ACC112 (cell line): ENCODE measurements at regions not wholly inside any gene's neighbourhood (a gene's known extent, or its start where the extent isn't known, plus 50 kb on each side); places are given as distances from the start of the nearest gene placed in this dataset.
"Not testable (repeated sequence)": the region's sequence is repeated elsewhere in the genome, so short reads cannot be mapped to it uniquely, and the experiment has no call there.

ENCODE experiments used
- H2AFZ ChIP-seq: fragments of 200-600 bp; sonication (generic); one replicate; pipeline ENCODE4 v1.6.0; 2017; ENCODE audit warnings: antibody characterized with exemption, low read length; ENCODE audit not compliant: unreplicated experiment
- H3K27ac ChIP-seq: fragments of 200-600 bp; sonication (generic); 2 replicates; pipeline ENCODE4 v1.5.1; 2014; ENCODE audit warnings: low read depth, mild to moderate bottlenecking, antibody characterized with exemption, low read length, moderate library complexity
- H3K27me3 ChIP-seq: fragments of 200-600 bp; sonication (generic); 2 replicates; pipeline ENCODE4 v1.6.1; 2014; ENCODE audit warnings: mild to moderate bottlenecking, antibody characterized with exemption, low read length, moderate library complexity, mixed read lengths; ENCODE audit not compliant: insufficient read depth
- H3K36me3 ChIP-seq: fragments of 200-600 bp; sonication (generic); 2 replicates; pipeline ENCODE4 v1.6.1; 2016; ENCODE audit warnings: mild to moderate bottlenecking, antibody characterized with exemption, low read length, moderate library complexity, mixed read lengths; ENCODE audit not compliant: insufficient read depth
- H3K4me1 ChIP-seq: fragments of 200-600 bp; sonication (generic); one replicate; pipeline ENCODE4 v1.6.1; 2016; ENCODE audit warnings: low read length, mixed read lengths; ENCODE audit not compliant: insufficient read depth, unreplicated experiment, control insufficient read depth
- H3K4me3 ChIP-seq: fragments of 200-600 bp; sonication (generic); 2 replicates; pipeline ENCODE4 v1.5.1; 2014; ENCODE audit warnings: mild to moderate bottlenecking, low read depth, low read length
- H3K79me2 ChIP-seq: fragments of 200-600 bp; sonication (generic); one replicate; pipeline ENCODE4 v1.6.0; 2016; ENCODE audit warnings: low read length; ENCODE audit not compliant: control insufficient read depth, unreplicated experiment, insufficient read depth

DNA sequence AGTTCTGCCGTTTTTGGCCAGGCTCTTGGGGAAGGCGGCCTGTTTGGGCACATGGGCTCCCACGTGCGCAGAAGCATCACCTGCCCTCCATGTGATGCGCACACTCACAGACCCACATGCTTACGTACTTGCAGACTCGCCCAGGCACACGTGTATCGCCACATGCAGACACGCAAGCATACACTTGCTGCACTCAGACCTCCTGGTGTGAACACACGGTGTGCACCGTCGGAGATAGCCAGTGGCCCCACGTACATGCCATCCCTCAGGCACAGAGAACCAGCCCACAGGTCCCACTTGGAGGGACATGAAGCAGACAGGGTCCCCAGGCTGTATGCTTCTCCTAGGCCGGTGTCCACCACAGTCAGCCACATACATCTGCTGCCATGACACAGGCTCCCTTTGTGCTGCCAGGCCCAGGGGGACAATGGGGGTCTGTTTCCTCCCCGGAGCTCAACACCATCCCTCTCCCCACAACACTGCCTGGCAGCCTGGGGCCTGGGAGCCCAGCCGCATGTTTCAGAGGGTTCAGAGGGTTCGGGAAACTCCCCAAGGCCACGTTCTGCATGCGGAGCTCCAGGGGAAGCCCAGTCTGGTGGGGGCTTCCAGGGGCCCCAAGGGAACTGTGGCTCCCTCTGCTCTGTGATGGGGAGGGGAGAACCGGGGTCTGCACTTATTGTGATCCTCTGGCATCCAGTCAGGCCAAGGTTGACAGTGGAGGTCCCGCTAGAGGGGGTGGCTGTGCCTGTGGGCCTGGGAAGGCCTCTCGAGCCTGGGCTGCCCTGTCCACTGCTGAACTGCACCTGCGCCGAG lies 208.1 kb upstream of the HAAO start:
- no peak overlapping the region for H3K27ac ChIP-seq
- no peak overlapping the region for H2AFZ ChIP-seq
- H3K4me3 ChIP-seq, result no peak overlapping the region
- no peaks in the 10 kb centered on the region for H3K79me2 ChIP-seq
- H3K36me3 ChIP-seq, result no peaks in the 10 kb centered on the region
- no peaks in the 10 kb centered on the region; the same call in 1 of the 2 replicates for H3K27me3 ChIP-seq
- H3K4me1 ChIP-seq, result no peaks in the 10 kb centered on the region

- Histone ChIP-seq H3K27ac (no peak overlapping the region), H3K4me3 (no peak overlapping the region), H3K79me2 (no peaks in the 10 kb centered on the region), H3K36me3 (no peaks in the 10 kb centered on the region), H3K4me1 (no peaks in the 10 kb centered on the region), H2AFZ (no peak overlapping the region), H3K27me3 (no peaks in the 10 kb centered on the region; the same call in 1 of the 2 replicates)
Observed at GRCh38 chr2:42999856-43000241, 207.5 kb upstream of the HAAO start.

DNA sequence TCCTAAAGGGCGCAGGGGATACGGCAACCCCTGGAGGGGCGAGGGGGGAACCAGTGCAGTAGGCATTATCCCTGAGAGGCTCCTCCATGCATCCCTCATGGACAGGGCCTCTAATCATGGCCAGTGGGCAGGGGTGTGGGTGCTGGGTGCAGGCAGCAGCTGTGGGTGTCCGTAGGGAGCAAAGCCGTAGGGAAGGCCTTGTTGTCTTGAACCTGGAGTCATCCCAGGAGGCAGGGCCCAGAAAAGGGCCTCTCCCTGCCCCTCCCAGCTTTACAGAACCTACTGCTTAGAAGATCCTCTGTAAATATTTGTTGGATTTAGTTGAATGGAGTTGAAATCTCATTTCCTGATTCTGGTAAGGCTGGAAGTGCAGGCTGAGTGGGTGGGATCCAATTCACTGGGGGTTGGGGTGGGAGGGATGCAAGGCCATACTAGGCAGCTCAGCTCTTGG lies 207.0 kb upstream of the HAAO start:
- Histone ChIP-seq H3K27ac (no peak overlapping the region), H3K27me3 (no peaks in the 10 kb centered on the region; the same call in 1 of the 2 replicates), H2AFZ (no peak overlapping the region), H3K79me2 (no peaks in the 10 kb centered on the region), H3K4me1 (no peaks in the 10 kb centered on the region), H3K36me3 (no peaks in the 10 kb centered on the region), H3K4me3 (no peak overlapping the region)

GRCh38 chr2:42998721-42999120 lies 206.3 kb upstream of the HAAO start:
- Histone ChIP-seq H3K4me1 (no peaks in the 10 kb centered on the region), H3K36me3 (no peaks in the 10 kb centered on the region), H3K79me2 (no peaks in the 10 kb centered on the region), H3K4me3 (no peak overlapping the region), H3K27ac (no peak overlapping the region), H3K27me3 (no peaks in the 10 kb centered on the region; the same call in 1 of the 2 replicates), H2AFZ (no peak overlapping the region)

- Histone ChIP-seq H3K36me3 (no peaks in the 10 kb centered on the region), H3K27ac (no peak overlapping the region), H3K27me3 (no peaks in the 10 kb centered on the region; the same call in 1 of the 2 replicates), H3K4me1 (no peaks in the 10 kb centered on the region), H3K4me3 (no peak overlapping the region), H2AFZ (no peak overlapping the region), H3K79me2 (no peaks in the 10 kb centered on the region)
Observed at GRCh38 chr2:42996528-42996927, 204.1 kb upstream of the HAAO start.

DNA sequence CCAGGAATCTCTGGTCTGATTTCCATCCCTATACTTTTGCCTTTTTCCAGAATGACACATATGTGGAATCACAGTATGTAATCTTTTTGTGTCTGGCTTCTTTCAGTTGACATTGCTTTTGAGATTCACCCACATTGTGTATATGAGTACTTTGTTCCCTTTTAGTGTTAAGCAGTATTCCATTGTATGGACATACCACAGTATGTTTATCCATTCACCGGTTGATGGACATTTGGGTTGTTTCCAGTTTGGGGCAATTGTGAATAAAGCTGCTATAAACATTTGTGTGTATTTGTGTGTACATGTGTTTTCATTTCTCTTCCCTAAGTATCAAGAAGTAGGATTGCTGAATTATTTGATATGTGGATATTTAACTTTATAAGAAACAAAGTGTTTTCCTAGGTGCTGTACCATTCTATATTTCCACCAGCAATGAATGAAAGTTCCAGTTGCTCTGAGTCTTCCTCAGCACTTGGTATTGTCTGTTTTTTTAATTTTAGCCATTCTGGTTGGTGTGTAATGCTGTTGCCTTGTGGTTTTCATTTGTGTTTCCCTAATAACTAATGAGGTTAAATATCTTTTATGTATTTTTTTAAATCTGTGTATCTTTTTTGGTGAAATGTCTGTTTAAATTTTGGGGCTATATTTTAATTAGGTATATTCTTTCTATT lies 203.5 kb upstream of the HAAO start:
- Histone ChIP-seq H3K79me2 (no peaks in the 10 kb centered on the region), H2AFZ (no peak overlapping the region)

GRCh38 chr2:42989283-42990081 lies 197.1 kb upstream of the HAAO start:
- H3K27me3 ChIP-seq, H3K27ac ChIP-seq, H3K79me2 ChIP-seq, H3K36me3 ChIP-seq, H2AFZ ChIP-seq, H3K4me3 ChIP-seq: not testable (repeated sequence)
- H3K4me1 ChIP-seq, result peaks cover 12% of the 10 kb centered on the region

More for the DNA sequence above, 203.5 kb upstream of the HAAO start:
- Histone ChIP-seq H3K4me3 (no peak overlapping the region), H3K36me3 (no peaks in the 10 kb centered on the region), H3K27ac (no peak overlapping the region), H3K27me3 (no peaks in the 10 kb centered on the region; the same call in 1 of the 2 replicates), H3K4me1 (no peaks in the 10 kb centered on the region)

GRCh38 chr2:42988055-42988454 lies 195.7 kb upstream of the HAAO start:
- not testable (repeated sequence) for H3K36me3 ChIP-seq, H3K4me3 ChIP-seq, H3K27me3 ChIP-seq, H3K79me2 ChIP-seq, H3K27ac ChIP-seq, H2AFZ ChIP-seq
- H3K4me1 ChIP-seq, result peaks cover 12% of the 10 kb centered on the region

DNA sequence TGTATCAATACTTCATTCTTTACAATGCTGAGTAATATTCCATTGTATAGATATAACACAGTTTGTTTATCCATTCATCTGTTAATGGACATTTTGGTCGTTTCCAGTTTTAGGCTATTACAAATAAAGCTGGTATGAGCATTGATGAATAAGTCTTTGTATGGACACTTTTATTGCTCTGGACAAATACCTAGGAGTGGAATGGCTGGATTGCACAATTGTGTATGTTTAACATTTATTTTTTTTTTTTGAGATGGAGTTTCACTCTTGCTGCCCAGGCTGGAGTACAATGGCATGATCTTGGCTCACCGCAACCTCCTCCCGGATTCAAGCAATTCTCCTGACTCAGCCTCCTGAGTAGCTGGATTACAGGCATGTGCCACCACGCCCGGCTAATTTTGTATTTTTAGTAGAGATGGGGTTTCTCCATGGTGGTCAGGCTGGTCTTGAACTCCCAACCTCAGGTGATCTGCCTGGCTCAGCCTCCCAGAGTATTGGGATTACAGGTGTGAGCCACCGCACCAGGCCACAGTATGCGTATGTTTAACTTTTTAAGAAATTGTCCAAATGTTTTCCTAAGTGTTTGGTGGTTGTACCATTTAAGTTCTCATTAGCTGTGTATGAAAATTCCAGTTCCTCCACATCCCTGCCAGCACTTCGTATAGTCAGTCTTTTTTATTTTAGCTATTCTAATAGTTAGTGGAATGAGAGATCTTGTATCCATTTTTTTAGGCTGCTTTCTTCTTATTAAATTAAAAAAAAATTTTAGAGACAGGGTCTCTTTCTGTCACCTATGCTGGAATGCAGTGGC lies 194.9 kb upstream of the HAAO start:
- Histone ChIP-seq H3K27ac (peak overlapping the region; percentile 40), H2AFZ (no peak overlapping the region)

GRCh38 chr2:42984617-42985016 lies 192.2 kb upstream of the HAAO start:
- H3K27ac ChIP-seq, result no peak overlapping the region
- H3K4me3 ChIP-seq, result no peak overlapping the region
- no peaks in the 10 kb centered on the region for H3K79me2 ChIP-seq
- H2AFZ ChIP-seq, result no peak overlapping the region
- no peaks in the 10 kb centered on the region for H3K36me3 ChIP-seq
- no peaks in the 10 kb centered on the region for H3K27me3 ChIP-seq
- H3K4me1 ChIP-seq, result peaks cover 12% of the 10 kb centered on the region

More for the DNA sequence above, 194.9 kb upstream of the HAAO start:
- H3K79me2 ChIP-seq, result no peaks in the 10 kb centered on the region
- no peaks in the 10 kb centered on the region for H3K27me3 ChIP-seq
- H3K4me1 ChIP-seq, result peaks cover 12% of the 10 kb centered on the region
- H3K4me3 ChIP-seq, result no peak overlapping the region
- no peaks in the 10 kb centered on the region for H3K36me3 ChIP-seq
